ENCODE measurements at regions not wholly inside any gene's neighbourhood (a gene's known extent, or its start where the extent isn't known, plus 50 kb on each side); places are given as distances from the start of the nearest gene placed in this dataset.
A peak's percentile ranks its signal among the peaks of the same experiment; 100 is the strongest.

DNA sequence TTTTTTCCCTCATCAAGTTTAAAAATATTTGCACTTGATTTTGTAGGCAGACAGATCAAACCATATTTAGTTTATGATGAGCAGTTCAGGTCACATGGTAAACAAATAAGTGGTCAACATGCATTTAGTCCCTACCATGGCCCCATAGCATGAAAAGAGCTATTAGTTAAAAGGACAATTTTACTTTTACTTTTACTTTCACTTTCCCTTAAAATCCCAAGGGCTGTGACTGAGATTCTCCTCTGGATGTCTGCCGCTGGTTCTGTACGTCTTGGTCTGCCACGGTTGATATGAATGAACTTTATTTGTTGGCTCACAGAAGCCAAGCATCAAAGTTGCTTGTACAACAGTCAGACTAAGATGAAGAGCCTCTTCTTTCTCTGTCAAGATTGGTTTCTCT lies 626.2 kb upstream of the CDH7 start:
- intact Hi-C loops (cut with DNase I), result no loop called here
- Histone ChIP-seq H3K36me3 (no peaks in the 10 kb centered on the region), H3K4me3 (peak overlapping the region; percentile 11 to 47 (median 33)), H3K27me3 (no peaks in the 10 kb centered on the region), H3K27ac (replicated peaks in 1 of 4) (no peak overlapping the region), H3K4me1 (peaks cover 0 to 5% (median 0%) of the 10 kb centered on the region in 4 donors), H3K9me3 (peaks cover 0 to 12% (median 6%) of the 10 kb centered on the region in 4 donors)
- DNase-seq (ENCODE audit: extremely low spot score), result no peak
- TF ChIP-seq POLR2A (IDR thresholded peaks at IDR 0.05; ENCODE audit: low read depth), result no peak
- no peak for TF ChIP-seq EP300 (IDR thresholded peaks at IDR 0.05)
- TF ChIP-seq, protein P1, sequence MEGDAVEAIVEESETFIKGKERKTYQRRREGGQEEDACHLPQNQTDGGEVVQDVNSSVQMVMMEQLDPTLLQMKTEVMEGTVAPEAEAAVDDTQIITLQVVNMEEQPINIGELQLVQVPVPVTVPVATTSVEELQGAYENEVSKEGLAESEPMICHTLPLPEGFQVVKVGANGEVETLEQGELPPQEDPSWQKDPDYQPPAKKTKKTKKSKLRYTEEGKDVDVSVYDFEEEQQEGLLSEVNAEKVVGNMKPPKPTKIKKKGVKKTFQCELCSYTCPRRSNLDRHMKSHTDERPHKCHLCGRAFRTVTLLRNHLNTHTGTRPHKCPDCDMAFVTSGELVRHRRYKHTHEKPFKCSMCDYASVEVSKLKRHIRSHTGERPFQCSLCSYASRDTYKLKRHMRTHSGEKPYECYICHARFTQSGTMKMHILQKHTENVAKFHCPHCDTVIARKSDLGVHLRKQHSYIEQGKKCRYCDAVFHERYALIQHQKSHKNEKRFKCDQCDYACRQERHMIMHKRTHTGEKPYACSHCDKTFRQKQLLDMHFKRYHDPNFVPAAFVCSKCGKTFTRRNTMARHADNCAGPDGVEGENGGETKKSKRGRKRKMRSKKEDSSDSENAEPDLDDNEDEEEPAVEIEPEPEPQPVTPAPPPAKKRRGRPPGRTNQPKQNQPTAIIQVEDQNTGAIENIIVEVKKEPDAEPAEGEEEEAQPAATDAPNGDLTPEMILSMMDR (IDR thresholded peaks at IDR 0.05), result no peak
- TF ChIP-seq POLR2AphosphoS5 (IDR thresholded peaks at IDR 0.05), result no peak
- WGBS, result 38% methylated on average over 3 of the region's 3 CpGs

DNA sequence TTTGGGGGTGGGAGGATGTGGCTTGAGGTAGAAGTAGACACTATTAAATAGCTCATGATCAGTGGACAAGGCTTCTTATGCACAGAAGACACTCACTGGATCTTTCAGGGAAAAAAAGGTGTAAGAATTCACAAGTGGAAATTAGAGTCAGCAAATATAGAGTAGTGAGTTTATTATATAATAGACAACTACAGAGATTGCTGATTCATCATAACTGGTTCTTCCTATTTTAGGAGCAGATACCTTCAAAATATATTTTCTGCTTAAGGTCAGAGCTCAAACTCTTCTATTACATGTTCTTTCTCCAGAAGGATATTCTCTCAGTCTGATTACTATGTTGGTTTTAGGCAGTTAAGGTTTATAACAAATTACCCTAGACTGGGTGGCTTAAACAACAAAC lies 646.9 kb upstream of the CDH7 start:
- Histone ChIP-seq H3K27me3 (no peaks in the 10 kb centered on the region), H3K27ac (replicated peaks in 1 of 4) (no peak overlapping the region), H3K9me3 (no peaks in the 10 kb centered on the region), H3K4me3 (no peak overlapping the region), H3K4me1 (no peaks in the 10 kb centered on the region), H3K36me3 (no peaks in the 10 kb centered on the region)
- no peak for TF ChIP-seq POLR2AphosphoS5 (IDR thresholded peaks at IDR 0.05)
- TF ChIP-seq, protein P1 (IDR thresholded peaks at IDR 0.05), result no peak
- no peak for TF ChIP-seq POLR2A (IDR thresholded peaks at IDR 0.05; ENCODE audit: low read depth)
- TF ChIP-seq EP300 (IDR thresholded peaks at IDR 0.05), result no peak
- DNase-seq (ENCODE audit: extremely low spot score), result no peak
- intact Hi-C loops (cut with DNase I), result no loop called here

- H3K27ac ChIP-seq (replicated peaks in 1 of 4), result no peak overlapping the region
- no peak overlapping the region for H3K4me3 ChIP-seq
- no peaks in the 10 kb centered on the region for H3K27me3 ChIP-seq
- intact Hi-C loops (cut with DNase I), result no loop called here
- 84% methylated on average over 4 of the region's 4 CpGs for WGBS
- no peak for DNase-seq (ENCODE audit: extremely low spot score)
- TF ChIP-seq, protein P1 (IDR thresholded peaks at IDR 0.05), result no peak
- no peak for TF ChIP-seq POLR2A (IDR thresholded peaks at IDR 0.05; ENCODE audit: low read depth)
- no peak for TF ChIP-seq POLR2AphosphoS5 (IDR thresholded peaks at IDR 0.05)
- TF ChIP-seq EP300 (IDR thresholded peaks at IDR 0.05), result no peak
- no peaks in the 10 kb centered on the region for H3K9me3 ChIP-seq
- H3K36me3 ChIP-seq, result no peaks in the 10 kb centered on the region
- no peaks in the 10 kb centered on the region for H3K4me1 ChIP-seq
Observed at GRCh38 chr18:65093346-65093745, 657.5 kb upstream of the CDH7 start.

- H3K4me3 ChIP-seq, result no peak overlapping the region
- no peak for DNase-seq (ENCODE audit: extremely low spot score)
- H3K36me3 ChIP-seq, result no peaks in the 10 kb centered on the region
- intact Hi-C loops (cut with DNase I), result no loop called here
- TF ChIP-seq POLR2A (IDR thresholded peaks at IDR 0.05; ENCODE audit: low read depth) (no peak), POLR2AphosphoS5 (IDR thresholded peaks at IDR 0.05) (no peak), EP300 (IDR thresholded peaks at IDR 0.05) (no peak)
- TF ChIP-seq, protein P1 (IDR thresholded peaks at IDR 0.05), result peak in 2 of 3 experiments; percentile 15 to 24
- no peak overlapping the region for H3K27ac ChIP-seq (replicated peaks in 1 of 4)
- no peaks in the 10 kb centered on the region for H3K4me1 ChIP-seq
- no peaks in the 10 kb centered on the region for H3K27me3 ChIP-seq
- no peaks in the 10 kb centered on the region for H3K9me3 ChIP-seq
- 24% methylated on average over 4 of the region's 4 CpGs for WGBS
Observed at GRCh38 chr18:65091744-65092329, 659.0 kb upstream of the CDH7 start.

DNA sequence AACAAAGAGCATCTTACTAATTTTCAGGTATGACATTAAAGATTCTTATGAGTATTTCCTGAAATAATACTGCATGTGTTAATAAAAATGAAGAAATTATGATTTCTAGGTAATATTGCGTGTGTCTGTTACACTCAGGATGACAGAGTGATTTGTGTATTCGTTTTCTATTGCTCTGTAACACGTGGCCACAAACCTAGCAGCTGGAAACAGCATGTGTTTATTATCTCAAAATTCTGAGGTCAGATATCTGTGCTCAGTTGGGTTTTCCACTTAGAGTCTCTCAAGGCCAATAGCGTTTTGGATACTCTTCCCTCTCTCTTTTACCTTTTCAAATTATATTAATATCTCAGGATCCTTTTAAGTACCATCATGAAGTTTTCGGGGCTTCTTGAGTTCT lies 667.9 kb upstream of the CDH7 start:
- WGBS, result 55% methylated on average over 5 of the region's 5 CpGs
- H3K9me3 ChIP-seq, result no peaks in the 10 kb centered on the region
- no peak overlapping the region for H3K27ac ChIP-seq (replicated peaks in 1 of 4)
- H3K4me1 ChIP-seq, result no peaks in the 10 kb centered on the region
- DNase-seq (ENCODE audit: extremely low spot score), result no peak
- no peaks in the 10 kb centered on the region for H3K27me3 ChIP-seq
- no peaks in the 10 kb centered on the region for H3K36me3 ChIP-seq
- TF ChIP-seq POLR2A (IDR thresholded peaks at IDR 0.05; ENCODE audit: low read depth) (no peak), POLR2AphosphoS5 (IDR thresholded peaks at IDR 0.05) (no peak), EP300 (IDR thresholded peaks at IDR 0.05) (no peak)
- TF ChIP-seq, protein P1 (IDR thresholded peaks at IDR 0.05), result no peak
- intact Hi-C loops (cut with DNase I), result no loop called here
- no peak overlapping the region for H3K4me3 ChIP-seq

Measured in esophagus muscularis mucosa (tissue), 4 donors.